Activated naive CD8-positive, alpha-beta T cell treated with anti-CD3 and anti-CD28 coated beads, Interleukin-2, amount 50 U/mL, for 16 hours (primary cell): ENCODE measurements at regions not wholly inside any gene's neighbourhood (a gene's known extent, or its start where the extent isn't known, plus 50 kb on each side); places are given as distances from the start of the nearest gene placed in this dataset.

Source experiments
- DNase-seq: peaks from one replicate; pipeline ENCODE4 v3.0.0-alpha.2; 2020; ENCODE audit warnings: low read depth, low spot score

- DNase-seq: no peak
Observed at GRCh38 chr5:14986413-14986812, 114.8 kb upstream of the ANKH start.

GRCh38 chr5:14983666-14984441, 112.3 kb upstream of the ANKH start:
- DNase-seq: no peak

- DNase-seq: no peak
Observed at GRCh38 chr5:14980698-14981097, 109.1 kb upstream of the ANKH start.

- no peak for DNase-seq
Observed at GRCh38 chr5:14977058-14977685, 105.6 kb upstream of the ANKH start.

- DNase-seq: no peak
Observed at GRCh38 chr5:14976486-14976885, 104.9 kb upstream of the ANKH start.

- no peak for DNase-seq
Observed at GRCh38 chr5:14971873-14972272, 100.3 kb upstream of the ANKH start.

GRCh38 chr5:14968796-14969195, 97.2 kb upstream of the ANKH start:
- no peak for DNase-seq

- no peak for DNase-seq
Observed at GRCh38 chr5:14967166-14967565, 95.6 kb upstream of the ANKH start.

- no peak for DNase-seq
Observed at GRCh38 chr5:14965815-14966214, 94.2 kb upstream of the ANKH start.

- no peak for DNase-seq
Observed at GRCh38 chr5:14962604-14963003, 91.0 kb upstream of the ANKH start.

GRCh38 chr5:14960120-14960462, 88.5 kb upstream of the ANKH start:
- DNase-seq: no peak

- no peak for DNase-seq
Observed at GRCh38 chr5:14959399-14960119, 88.0 kb upstream of the ANKH start.

GRCh38 chr5:14958188-14958587, 86.6 kb upstream of the ANKH start:
- DNase-seq: no peak

GRCh38 chr5:14956423-14957046, 85.0 kb upstream of the ANKH start:
- no peak for DNase-seq

GRCh38 chr5:14954616-14955343, 83.2 kb upstream of the ANKH start:
- no peak for DNase-seq

GRCh38 chr5:14954216-14954615, 82.6 kb upstream of the ANKH start:
- DNase-seq: no peak

- no peak for DNase-seq
Observed at GRCh38 chr5:14953075-14953607, 81.6 kb upstream of the ANKH start.

- no peak for DNase-seq
Observed at GRCh38 chr5:14948383-14948782, 76.8 kb upstream of the ANKH start.

- no peak for DNase-seq
Observed at GRCh38 chr5:14946815-14947620, 75.4 kb upstream of the ANKH start.

- no peak for DNase-seq
Observed at GRCh38 chr5:14945450-14945849, 73.9 kb upstream of the ANKH start.

- DNase-seq: no peak
Observed at GRCh38 chr5:14944996-14945395, 73.4 kb upstream of the ANKH start.
